ENCODE measurements at regions not wholly inside any gene's neighbourhood (a gene's known extent, or its start where the extent isn't known, plus 50 kb on each side); places are given as distances from the start of the nearest gene placed in this dataset.

DNA sequence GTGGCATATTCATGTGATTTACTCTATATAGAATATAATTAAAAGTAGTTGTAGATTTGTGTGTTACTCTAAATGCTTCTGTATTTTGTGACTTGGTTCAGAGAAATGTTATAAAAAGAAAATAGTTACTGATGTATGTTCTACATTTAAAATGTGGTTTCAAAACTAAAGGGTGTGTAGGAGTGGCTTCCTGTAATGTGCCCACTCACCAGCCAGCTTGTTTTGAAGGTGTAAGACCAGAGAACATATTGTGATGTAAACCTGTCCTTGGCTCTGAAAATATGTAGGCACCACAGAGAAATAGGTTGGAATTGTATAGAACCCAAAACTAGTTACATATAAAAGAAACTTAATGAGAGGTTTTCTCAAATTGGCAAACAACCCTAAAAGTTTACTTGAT is 51.2 kb upstream of the ARRDC3 start:
- intact Hi-C loops (cut with DNase I; ENCODE audit: low total_unique reads): no loop called here
- peak overlapping the region in 4 of 8 donors; percentile 48 to 65 (median 56) for H3K27ac ChIP-seq

DNA sequence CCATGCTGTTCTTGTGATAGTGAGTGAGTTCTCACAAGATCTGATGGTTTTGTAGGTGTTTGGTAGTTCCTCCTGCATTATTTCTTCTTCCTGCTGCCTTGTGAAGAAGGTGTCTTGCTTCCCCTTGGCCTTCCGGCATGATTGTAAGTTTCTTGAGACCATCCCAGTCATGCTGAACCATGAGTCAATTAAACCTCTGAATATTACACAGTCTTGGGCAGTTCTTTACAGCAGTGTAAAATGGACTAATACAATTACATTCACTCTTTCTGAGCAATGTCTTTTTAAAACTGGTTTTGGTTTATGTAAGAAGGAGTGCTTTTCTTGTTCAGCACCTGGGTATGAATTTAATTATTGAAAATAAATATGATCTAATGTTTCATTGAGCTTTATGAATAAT is 50.7 kb upstream of the ARRDC3 start:
- Histone ChIP-seq H3K9me3 (peaks cover 0 to 14% (median 5%) of the 10 kb centered on the region in 8 donors), H3K4me1 (peaks cover 0 to 9% (median 0%) of the 10 kb centered on the region in 6 donors), H3K4me3 (no peak overlapping the region), H3K36me3 (no peaks in the 10 kb centered on the region), H3K27me3 (replicated peaks in 1 of 7) (no peaks in the 10 kb centered on the region), H3K27ac (peak overlapping the region in 4 of 8 donors; percentile 48 to 65 (median 56))
- TF ChIP-seq POLR2AphosphoS5 (IDR thresholded peaks at IDR 0.05) (no peak), POLR2A (IDR thresholded peaks at IDR 0.05) (no peak)
- TF ChIP-seq, protein P1, sequence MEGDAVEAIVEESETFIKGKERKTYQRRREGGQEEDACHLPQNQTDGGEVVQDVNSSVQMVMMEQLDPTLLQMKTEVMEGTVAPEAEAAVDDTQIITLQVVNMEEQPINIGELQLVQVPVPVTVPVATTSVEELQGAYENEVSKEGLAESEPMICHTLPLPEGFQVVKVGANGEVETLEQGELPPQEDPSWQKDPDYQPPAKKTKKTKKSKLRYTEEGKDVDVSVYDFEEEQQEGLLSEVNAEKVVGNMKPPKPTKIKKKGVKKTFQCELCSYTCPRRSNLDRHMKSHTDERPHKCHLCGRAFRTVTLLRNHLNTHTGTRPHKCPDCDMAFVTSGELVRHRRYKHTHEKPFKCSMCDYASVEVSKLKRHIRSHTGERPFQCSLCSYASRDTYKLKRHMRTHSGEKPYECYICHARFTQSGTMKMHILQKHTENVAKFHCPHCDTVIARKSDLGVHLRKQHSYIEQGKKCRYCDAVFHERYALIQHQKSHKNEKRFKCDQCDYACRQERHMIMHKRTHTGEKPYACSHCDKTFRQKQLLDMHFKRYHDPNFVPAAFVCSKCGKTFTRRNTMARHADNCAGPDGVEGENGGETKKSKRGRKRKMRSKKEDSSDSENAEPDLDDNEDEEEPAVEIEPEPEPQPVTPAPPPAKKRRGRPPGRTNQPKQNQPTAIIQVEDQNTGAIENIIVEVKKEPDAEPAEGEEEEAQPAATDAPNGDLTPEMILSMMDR (IDR thresholded peaks at IDR 0.05 in 8 of 11, conservative IDR thresholded peaks at IDR 0.05 in 3 of 11): no peak
- DNase-seq: no peak
- 65 to 86% (median 78%) methylated on average over 1 of the region's 1 CpG for WGBS, 5 donors
- intact Hi-C loops (cut with DNase I; ENCODE audit: low total_unique reads): no loop called here

More for the DNA sequence above, 51.2 kb upstream of the ARRDC3 start:
- Histone ChIP-seq H3K27me3 (replicated peaks in 1 of 7) (no peaks in the 10 kb centered on the region), H3K4me3 (no peak overlapping the region), H3K4me1 (peaks cover 0 to 9% (median 0%) of the 10 kb centered on the region in 6 donors), H3K9me3 (peaks cover 0 to 9% (median under 1%) of the 10 kb centered on the region in 8 donors), H3K36me3 (no peaks in the 10 kb centered on the region)
- no peak for DNase-seq
- TF ChIP-seq POLR2A (IDR thresholded peaks at IDR 0.05): no peak
- TF ChIP-seq, protein P1 (IDR thresholded peaks at IDR 0.05 in 8 of 11, conservative IDR thresholded peaks at IDR 0.05 in 3 of 11): no peak
- no peak for TF ChIP-seq POLR2AphosphoS5 (IDR thresholded peaks at IDR 0.05)

Data from spleen (tissue), 11 donors.